ENCODE measurements at regions not wholly inside any gene's neighbourhood (a gene's known extent, or its start where the extent isn't known, plus 50 kb on each side); places are given as distances from the start of the nearest gene placed in this dataset.

GRCh38 chr21:23438081-23438480 lies 2169.2 kb downstream of the MRPL39 start:
- H3K79me2 ChIP-seq (ENCODE audit: control insufficient read depth in 1 of 2, insufficient read depth in 2 of 2, low read length in 2 of 2), result no peaks in the 10 kb centered on the region
- H3K4me2 ChIP-seq (ENCODE audit: insufficient read depth in 1 of 2, low read depth in 2 of 2, low read length in 2 of 2), result no peak overlapping the region
- H3K36me3 ChIP-seq (ENCODE audit: control insufficient read depth in 2 of 4, insufficient read depth in 4 of 4, low read length in 3 of 4), result no peaks in the 10 kb centered on the region
- ChIA-PET POLR2A (ENCODE audit: partially characterized antibody) (no interaction called here), CTCF (ENCODE audit: partially characterized antibody) (interaction anchor here (1.0 kb wide), 1 partner anchor 498 kb away, joined by 3 read pairs; no protein-coding TSS in a partner anchor)
- H3K4ac ChIP-seq (replicated peaks; ENCODE audit: insufficient read length, low read depth, low read length), result no peak overlapping the region
- no peak overlapping the region for H2BK15ac ChIP-seq (ENCODE audit: low read length)
- H2AFZ ChIP-seq (ENCODE audit: low read length), result no peak overlapping the region
- peaks cover 1% of the 10 kb centered on the region; the same call in 1 of the 2 replicates for H3K23me2 ChIP-seq (ENCODE audit: low read depth, low read length)
- H4K8ac ChIP-seq (ENCODE audit: extremely low read depth, insufficient read depth, low read length), result no peak overlapping the region
- no peak overlapping the region for H3K9ac ChIP-seq (replicated peaks in 1 of 4; ENCODE audit: extremely low read depth in 1 of 4, low read depth in 3 of 4, low read length in 3 of 4)
- H3K9me3 ChIP-seq (ENCODE audit: insufficient read depth in 2 of 2, low read depth in 1 of 2, low read length in 1 of 2), result peaks cover 0 to 4% of the 10 kb centered on the region in 2 experiments; a peak in 1 of 4 replicates
- no peak overlapping the region for H3K18ac ChIP-seq (ENCODE audit: extremely low read depth, low read length)
- no peak overlapping the region for H3K56ac ChIP-seq (replicated peaks; ENCODE audit: insufficient read length, low read depth, low read length)
- H4K5ac ChIP-seq (ENCODE audit: insufficient read length, low read depth, low read length), result no peak overlapping the region
- no peak overlapping the region for H3K23ac ChIP-seq (ENCODE audit: insufficient read length)
- no peaks in the 10 kb centered on the region for H3K79me1 ChIP-seq (ENCODE audit: low read depth, low read length)
- H4K91ac ChIP-seq (replicated peaks; ENCODE audit: insufficient read length, low read length), result no peak overlapping the region
- no peak overlapping the region for H2BK12ac ChIP-seq (ENCODE audit: low read depth, low read length)
- H3K14ac ChIP-seq (ENCODE audit: insufficient read length), result no peak overlapping the region
- H3K27me3 ChIP-seq (replicated peaks in 1 of 4; ENCODE audit: control insufficient read depth in 3 of 4, extremely low read depth in 1 of 4, insufficient read depth in 3 of 4, low read length in 3 of 4), result no peaks in the 10 kb centered on the region
- H3K4me1 ChIP-seq (replicated peaks in 1 of 4; ENCODE audit: control insufficient read depth in 3 of 4, insufficient read depth in 4 of 4, low read length in 3 of 4), result no peaks in the 10 kb centered on the region
- H2BK120ac ChIP-seq (replicated peaks; ENCODE audit: low read depth, low read length), result no peak overlapping the region
- H3K27ac ChIP-seq (ENCODE audit: low read depth, low read length), result no peak overlapping the region
- DNase-seq (ENCODE audit: low read depth in 1 of 2, low spot score in 2 of 2) (no peak), FAIRE-seq (no peak)
- H4K20me1 ChIP-seq (replicated peaks in 1 of 2; ENCODE audit: control insufficient read depth in 1 of 2, insufficient read depth in 2 of 2, low read length in 2 of 2), result no peaks in the 10 kb centered on the region
- TF ChIP-seq TBP (IDR thresholded peaks at IDR 0.05; ENCODE audit: low read depth, low read length) (no peak), KDM4A (IDR thresholded peaks at IDR 0.05; ENCODE audit: low read depth, low read length, severe bottlenecking) (no peak), CREB1 (IDR thresholded peaks at IDR 0.05) (no peak), E2F6 (IDR thresholded peaks at IDR 0.05) (no peak), ATF2 (IDR thresholded peaks at IDR 0.05; ENCODE audit: low read length) (no peak), RNF2 (IDR thresholded peaks at IDR 0.05; ENCODE audit: borderline replicate concordance, low read depth, low read length, missing control alignments, poor library complexity, severe bottlenecking) (no peak), POLR2AphosphoS5 (IDR thresholded peaks at IDR 0.05; ENCODE audit: low read depth, low read length) (no peak), RFX5 (IDR thresholded peaks at IDR 0.05; ENCODE audit: borderline replicate concordance, low read depth, low read length) (no peak), JUND (IDR thresholded peaks at IDR 0.05; ENCODE audit: low read length) (no peak), GTF2F1 (IDR thresholded peaks at IDR 0.05; ENCODE audit: borderline replicate concordance, low read depth, low read length) (no peak), GABPA (IDR thresholded peaks at IDR 0.05; ENCODE audit: borderline replicate concordance, insufficient read depth, low read length) (no peak), CHD2 (IDR thresholded peaks at IDR 0.05; ENCODE audit: low read length) (no peak)
- no peak overlapping the region for H2BK20ac ChIP-seq (ENCODE audit: low read length)
- H3K4me3 ChIP-seq (ENCODE audit: extremely low read depth in 1 of 4, insufficient read depth in 2 of 4, low read depth in 3 of 4, low read length in 4 of 4), result no peak overlapping the region
- no peak overlapping the region for H2BK5ac ChIP-seq (ENCODE audit: low read depth, low read length)
- no peak overlapping the region for H2AK5ac ChIP-seq (ENCODE audit: low read depth, low read length)
